Duodenal mucosa (tissue), 2 donors: ENCODE measurements at regions not wholly inside any gene's neighbourhood (a gene's known extent, or its start where the extent isn't known, plus 50 kb on each side); places are given as distances from the start of the nearest gene placed in this dataset.

Experiments
- H3K27ac ChIP-seq: one replicate; pipeline ENCODE4 v1.7.0; 2013; ENCODE audit warnings: low read depth, low read length
- H3K27me3 ChIP-seq, 2 donors: one replicate each; pipeline ENCODE4 v1.7.0; 2013; ENCODE audit warnings: low read length in 2 of 2, control low read depth in 1 of 2; ENCODE audit not compliant: insufficient read depth in 2 of 2, control insufficient read depth in 1 of 2
- H3K36me3 ChIP-seq, 2 donors: one replicate each; pipeline ENCODE4 v1.7.0; 2013; ENCODE audit warnings: low read length in 2 of 2, control low read depth in 1 of 2; ENCODE audit not compliant: insufficient read depth in 2 of 2, control insufficient read depth in 1 of 2
- H3K4me1 ChIP-seq, 2 donors: one replicate each; pipeline ENCODE4 v1.7.0; 2013; ENCODE audit warnings: low read length in 2 of 2, control low read depth in 1 of 2; ENCODE audit not compliant: insufficient read depth in 2 of 2, control insufficient read depth in 1 of 2
- H3K4me3 ChIP-seq, 2 donors: one replicate each; pipeline ENCODE4 v1.7.0; 2013; ENCODE audit warnings: low read length in 2 of 2, low read depth in 1 of 2
- H3K9ac ChIP-seq, 2 donors: one replicate each; pipeline ENCODE4 v1.7.0; 2013; ENCODE audit warnings: low read length in 2 of 2, low read depth in 1 of 2
- H3K9me3 ChIP-seq, 2 donors: one replicate each; pipeline ENCODE4 v1.7.0; 2013; ENCODE audit warnings: low read length in 2 of 2, control low read depth in 1 of 2; ENCODE audit not compliant: control insufficient read depth in 1 of 2

GRCh38 chr2:111626865-111627163, 257.2 kb downstream of the ANAPC1 start:
- Histone ChIP-seq H3K9me3 (peaks cover 6 to 16% of the 10 kb centered on the region in 2 donors), H3K4me3 (no peak overlapping the region), H3K27me3 (no peaks in the 10 kb centered on the region), H3K36me3 (no peaks in the 10 kb centered on the region), H3K27ac (no peak overlapping the region), H3K4me1 (no peaks in the 10 kb centered on the region), H3K9ac (no peak overlapping the region)

GRCh38 chr2:111627256-111627655, 256.7 kb downstream of the ANAPC1 start:
- Histone ChIP-seq H3K4me1 (no peaks in the 10 kb centered on the region), H3K4me3 (no peak overlapping the region), H3K27ac (no peak overlapping the region), H3K9me3 (peaks cover 6 to 16% of the 10 kb centered on the region in 2 donors), H3K9ac (no peak overlapping the region), H3K27me3 (no peaks in the 10 kb centered on the region), H3K36me3 (no peaks in the 10 kb centered on the region)

GRCh38 chr2:111628221-111628620, 255.8 kb downstream of the ANAPC1 start:
- H3K9me3 ChIP-seq = peaks cover 6 to 16% of the 10 kb centered on the region in 2 donors
- H3K27me3 ChIP-seq = no peaks in the 10 kb centered on the region
- H3K27ac ChIP-seq = no peak overlapping the region
- no peaks in the 10 kb centered on the region for H3K4me1 ChIP-seq
- no peaks in the 10 kb centered on the region for H3K36me3 ChIP-seq
- H3K9ac ChIP-seq = no peak overlapping the region
- H3K4me3 ChIP-seq = no peak overlapping the region

- Histone ChIP-seq H3K27ac (no peak overlapping the region), H3K4me1 (no peaks in the 10 kb centered on the region), H3K27me3 (no peaks in the 10 kb centered on the region)
Measured at GRCh38 chr2:111629983-111630382, 254.0 kb downstream of the ANAPC1 start.

GRCh38 chr2:111632661-111633060, 251.3 kb downstream of the ANAPC1 start:
- H3K9ac ChIP-seq = no peak overlapping the region
- no peaks in the 10 kb centered on the region for H3K27me3 ChIP-seq
- H3K36me3 ChIP-seq = no peaks in the 10 kb centered on the region
- no peak overlapping the region for H3K4me3 ChIP-seq
- H3K9me3 ChIP-seq = peaks cover 6 to 16% of the 10 kb centered on the region in 2 donors
- no peaks in the 10 kb centered on the region for H3K4me1 ChIP-seq
- no peak overlapping the region for H3K27ac ChIP-seq

More at GRCh38 chr2:111629983-111630382, 254.0 kb downstream of the ANAPC1 start:
- Histone ChIP-seq H3K9ac (no peak overlapping the region), H3K36me3 (no peaks in the 10 kb centered on the region), H3K9me3 (peaks cover 6 to 16% of the 10 kb centered on the region in 2 donors), H3K4me3 (no peak overlapping the region)

- H3K9me3 ChIP-seq = peaks cover 6 to 11% of the 10 kb centered on the region in 2 donors
- H3K27ac ChIP-seq = no peak overlapping the region
- no peak overlapping the region for H3K9ac ChIP-seq
- H3K36me3 ChIP-seq = no peaks in the 10 kb centered on the region
- H3K4me1 ChIP-seq = no peaks in the 10 kb centered on the region
- H3K4me3 ChIP-seq = no peak overlapping the region
- H3K27me3 ChIP-seq = no peaks in the 10 kb centered on the region
Measured at GRCh38 chr2:111633189-111633588, 250.8 kb downstream of the ANAPC1 start.

- Histone ChIP-seq H3K4me3 (no peak overlapping the region), H3K27me3 (no peaks in the 10 kb centered on the region), H3K9ac (no peak overlapping the region), H3K27ac (no peak overlapping the region), H3K9me3 (peaks cover 3 to 8% of the 10 kb centered on the region in 2 donors), H3K36me3 (no peaks in the 10 kb centered on the region), H3K4me1 (no peaks in the 10 kb centered on the region)
Measured at GRCh38 chr2:111633643-111634042, 250.3 kb downstream of the ANAPC1 start.

- Histone ChIP-seq H3K27me3 (no peaks in the 10 kb centered on the region), H3K27ac (no peak overlapping the region), H3K9me3 (peaks cover 0 to 5% of the 10 kb centered on the region in 2 donors)
Measured at GRCh38 chr2:111634050-111634794, 249.8 kb downstream of the ANAPC1 start.

GRCh38 chr2:111634995-111635538, 248.9 kb downstream of the ANAPC1 start:
- no peaks in the 10 kb centered on the region for H3K27me3 ChIP-seq
- H3K27ac ChIP-seq = no peak overlapping the region
- peaks cover 0 to under 1% of the 10 kb centered on the region in 2 donors for H3K9me3 ChIP-seq
- no peaks in the 10 kb centered on the region for H3K4me1 ChIP-seq
- H3K9ac ChIP-seq = no peak overlapping the region
- no peaks in the 10 kb centered on the region for H3K36me3 ChIP-seq
- no peak overlapping the region for H3K4me3 ChIP-seq

More at GRCh38 chr2:111634050-111634794, 249.8 kb downstream of the ANAPC1 start:
- Histone ChIP-seq H3K4me1 (no peaks in the 10 kb centered on the region), H3K9ac (no peak overlapping the region), H3K36me3 (no peaks in the 10 kb centered on the region), H3K4me3 (no peak overlapping the region)

- Histone ChIP-seq H3K4me1 (no peaks in the 10 kb centered on the region), H3K27me3 (no peaks in the 10 kb centered on the region), H3K36me3 (no peaks in the 10 kb centered on the region), H3K9ac (no peak overlapping the region), H3K4me3 (no peak overlapping the region), H3K27ac (no peak overlapping the region), H3K9me3 (no peaks in the 10 kb centered on the region)
Measured at GRCh38 chr2:111636905-111637304, 247.1 kb downstream of the ANAPC1 start.
